GM20000 (cell line): ENCODE measurements at regions not wholly inside any gene's neighbourhood (a gene's known extent, or its start where the extent isn't known, plus 50 kb on each side); places are given as distances from the start of the nearest gene placed in this dataset.

Source experiments
- DNase-seq: peaks from one replicate; pipeline ENCODE4 v3.0.0; 2012; ENCODE audit warnings: low spot score
- TF ChIP-seq, protein P1 (sequence below): IDR thresholded peaks from 2 replicates; pipeline ENCODE4 v1.5.1; 2012; ENCODE audit warnings: mild to moderate bottlenecking, control low read depth; ENCODE audit errors: extremely low read depth, missing control alignments

DNA sequence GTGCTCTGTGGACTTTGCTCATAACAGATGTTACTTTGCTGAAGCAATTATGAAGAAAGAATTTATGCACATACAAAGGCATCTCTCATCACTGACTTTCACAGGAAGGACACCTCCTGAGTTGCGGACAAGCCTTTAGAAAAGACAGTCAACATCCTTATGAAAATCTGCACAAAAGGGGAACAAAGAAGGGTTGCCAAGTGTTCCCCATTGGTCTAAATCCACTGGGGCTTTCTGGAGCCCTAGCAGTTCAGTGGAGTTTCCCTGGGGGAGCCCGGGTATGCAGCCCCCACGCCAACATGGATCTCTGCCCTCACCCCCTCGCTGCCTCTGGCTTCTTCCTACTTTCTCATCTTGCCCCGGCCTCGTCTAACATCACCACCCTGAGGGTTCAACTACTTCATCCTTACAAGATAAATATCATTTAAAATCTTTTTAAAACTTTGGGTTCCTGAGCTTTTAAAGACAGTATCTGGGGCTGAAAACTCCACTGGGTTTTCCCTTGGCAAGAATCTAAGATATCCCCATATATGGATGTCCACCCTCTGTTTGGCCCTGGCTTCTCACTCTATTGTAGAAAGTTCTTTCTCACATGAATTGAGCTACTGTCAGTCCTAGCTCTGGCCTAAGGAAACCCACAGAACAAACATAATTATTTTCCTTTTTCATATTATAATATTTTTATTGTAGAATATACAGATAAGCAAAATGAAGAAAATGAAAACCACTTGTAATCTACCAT is 207.9 kb upstream of the RGMA start:
- DNase-seq = no peak
- TF ChIP-seq, protein P1, sequence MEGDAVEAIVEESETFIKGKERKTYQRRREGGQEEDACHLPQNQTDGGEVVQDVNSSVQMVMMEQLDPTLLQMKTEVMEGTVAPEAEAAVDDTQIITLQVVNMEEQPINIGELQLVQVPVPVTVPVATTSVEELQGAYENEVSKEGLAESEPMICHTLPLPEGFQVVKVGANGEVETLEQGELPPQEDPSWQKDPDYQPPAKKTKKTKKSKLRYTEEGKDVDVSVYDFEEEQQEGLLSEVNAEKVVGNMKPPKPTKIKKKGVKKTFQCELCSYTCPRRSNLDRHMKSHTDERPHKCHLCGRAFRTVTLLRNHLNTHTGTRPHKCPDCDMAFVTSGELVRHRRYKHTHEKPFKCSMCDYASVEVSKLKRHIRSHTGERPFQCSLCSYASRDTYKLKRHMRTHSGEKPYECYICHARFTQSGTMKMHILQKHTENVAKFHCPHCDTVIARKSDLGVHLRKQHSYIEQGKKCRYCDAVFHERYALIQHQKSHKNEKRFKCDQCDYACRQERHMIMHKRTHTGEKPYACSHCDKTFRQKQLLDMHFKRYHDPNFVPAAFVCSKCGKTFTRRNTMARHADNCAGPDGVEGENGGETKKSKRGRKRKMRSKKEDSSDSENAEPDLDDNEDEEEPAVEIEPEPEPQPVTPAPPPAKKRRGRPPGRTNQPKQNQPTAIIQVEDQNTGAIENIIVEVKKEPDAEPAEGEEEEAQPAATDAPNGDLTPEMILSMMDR = no peak

DNA sequence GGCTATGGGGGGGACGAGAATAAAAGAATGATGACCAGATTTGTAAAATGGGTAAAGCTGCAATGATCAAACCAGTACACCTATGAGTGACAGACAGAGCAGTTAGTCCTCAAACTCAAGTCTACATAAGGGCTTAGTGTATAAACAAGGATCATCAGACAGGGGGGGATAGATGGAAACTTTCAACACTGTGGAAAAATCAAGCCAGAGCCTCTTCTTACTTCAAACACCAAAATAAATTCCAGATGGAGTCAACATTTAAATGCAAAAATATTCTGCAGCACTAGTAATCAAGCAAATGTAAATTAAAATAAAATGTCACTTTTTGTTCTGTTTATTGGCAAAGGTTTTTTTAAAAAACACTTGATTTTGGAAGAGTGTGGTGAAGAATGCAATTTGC is 205.9 kb upstream of the RGMA start:
- DNase-seq = no peak
- TF ChIP-seq, protein P1 = no peak

DNA sequence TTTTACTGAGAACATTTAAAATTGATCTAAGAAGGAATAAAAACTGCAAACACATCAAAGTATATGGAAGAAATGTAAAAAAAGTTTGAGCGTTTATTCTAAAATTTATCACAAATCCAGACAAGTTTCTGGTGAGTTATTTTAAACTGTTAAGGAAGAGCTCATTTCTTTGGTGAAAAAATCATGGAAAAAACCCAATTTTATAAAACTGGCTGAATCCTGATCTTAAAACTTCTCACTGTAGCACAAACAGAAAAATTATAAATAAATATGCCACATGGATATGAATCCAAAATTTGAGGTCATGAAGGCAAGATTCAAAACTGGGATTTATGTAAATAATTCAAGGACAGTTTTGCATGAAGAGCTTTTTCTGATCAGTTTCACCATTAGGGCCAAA is 205.1 kb upstream of the RGMA start:
- no peak for DNase-seq
- TF ChIP-seq, protein P1 = no peak

DNA sequence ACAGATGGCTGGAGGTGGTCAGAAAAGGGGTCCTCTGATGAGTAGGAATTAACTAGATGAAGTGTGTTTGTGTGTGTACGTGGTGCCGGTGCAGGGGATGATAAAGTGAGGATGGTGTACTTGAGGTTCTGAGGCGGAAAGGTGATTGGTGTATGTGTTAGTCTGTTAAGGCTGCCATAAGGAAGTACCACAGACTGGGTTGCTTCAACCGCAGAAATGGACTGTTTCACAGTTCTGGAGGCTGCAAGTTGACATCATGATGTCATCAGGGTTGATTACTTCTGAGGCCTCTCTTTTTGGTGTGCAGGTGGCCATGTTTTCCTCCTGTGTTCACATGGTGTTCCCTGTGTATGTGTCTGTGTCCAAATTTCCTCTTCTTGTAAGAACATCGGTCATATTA is 202.4 kb upstream of the RGMA start:
- TF ChIP-seq, protein P1 = no peak

DNA sequence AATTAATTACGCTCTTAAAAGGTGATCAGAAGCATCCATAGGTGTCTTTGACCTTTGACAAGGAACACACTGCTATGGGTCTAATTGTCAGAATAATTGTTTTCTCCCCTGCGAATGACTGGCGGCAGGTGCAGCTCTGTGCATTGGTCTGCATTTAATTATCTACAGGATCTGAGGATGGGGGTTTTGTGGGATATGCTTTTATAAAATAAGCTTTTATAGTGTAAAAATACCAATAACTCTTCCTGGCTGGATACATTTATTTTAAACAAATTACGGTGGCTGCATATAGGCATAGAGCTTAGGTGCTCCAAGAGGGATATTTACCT is 201.6 kb upstream of the RGMA start:
- no peak for DNase-seq
- TF ChIP-seq, protein P1 = no peak

More for the DNA sequence above, 202.4 kb upstream of the RGMA start:
- no peak for DNase-seq

DNA sequence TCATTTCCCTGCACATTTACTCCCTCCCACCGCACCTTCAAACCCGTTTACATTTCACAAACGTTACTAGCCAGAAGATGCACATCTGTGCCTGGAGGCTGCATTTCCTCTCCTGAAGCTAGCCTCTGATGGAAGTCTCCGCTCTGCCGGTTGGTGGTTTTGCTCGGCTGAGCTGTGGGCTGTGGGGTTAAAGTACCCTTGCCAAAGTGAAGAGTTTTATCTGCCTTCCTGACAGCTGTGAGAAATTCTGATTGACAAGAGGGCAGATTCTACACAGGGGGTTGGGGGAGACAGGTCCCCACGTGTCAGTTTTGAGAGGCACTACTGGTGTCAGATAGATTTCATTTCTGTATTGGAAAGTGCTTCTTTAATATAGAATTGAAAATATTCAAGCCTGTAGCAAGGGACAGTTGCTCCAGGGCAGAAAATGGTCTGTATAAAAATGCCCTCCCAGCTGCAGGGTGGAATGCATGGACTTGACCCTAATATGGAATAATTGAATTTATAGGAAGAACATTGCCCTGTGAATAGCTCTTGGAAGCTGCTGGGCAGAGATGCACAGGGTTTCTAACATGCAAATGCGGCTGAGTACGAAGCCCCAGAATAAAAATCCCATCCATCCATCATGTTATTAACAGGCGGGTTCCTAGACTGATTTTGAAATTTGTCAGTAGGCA is 201.1 kb upstream of the RGMA start:
- TF ChIP-seq, protein P1 = no peak
- no peak for DNase-seq

DNA sequence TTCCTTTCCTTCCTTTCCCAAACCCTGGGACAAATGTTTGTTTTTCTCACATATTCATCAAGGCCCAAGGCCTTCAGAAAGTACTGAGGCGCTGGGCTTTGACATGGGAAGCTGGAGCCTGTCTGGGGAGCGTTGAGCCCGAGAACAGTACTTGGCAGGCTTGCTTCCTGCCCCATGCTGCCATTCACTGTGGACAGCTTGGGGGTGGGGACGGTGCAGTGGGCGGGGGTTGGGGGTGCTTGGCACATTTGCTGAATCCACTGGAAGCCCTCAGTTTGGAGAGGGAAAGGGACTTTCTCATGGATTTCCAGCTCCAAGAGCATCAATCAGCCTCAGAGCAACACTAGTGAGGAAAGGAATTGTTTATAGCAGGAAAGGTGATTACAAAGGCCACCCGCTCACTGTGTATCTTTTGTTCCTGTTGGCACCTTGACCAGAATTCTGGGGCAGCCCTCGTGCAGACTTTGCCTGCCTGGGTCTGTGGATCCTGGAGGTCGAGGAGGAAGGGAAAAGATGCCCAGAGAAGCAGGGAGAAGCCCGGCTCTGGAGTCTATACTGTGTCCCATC is 199.8 kb upstream of the RGMA start:
- DNase-seq = no peak
- TF ChIP-seq, protein P1 = no peak
